HL-60 (cell line): ENCODE measurements at regions not wholly inside any gene's neighbourhood (a gene's known extent, or its start where the extent isn't known, plus 50 kb on each side); places are given as distances from the start of the nearest gene placed in this dataset.

Experiments used
- DNase-seq, 2 experiments: peaks; one replicate each; pipeline ENCODE4 v3.0.0-alpha.2; 2010 to 2020; ENCODE audit warnings: low read depth in 1 of 2, low spot score in 1 of 2
- H3K27ac ChIP-seq: fragments of 250-450 bp; sonication (Bioruptor Pico); replicated peaks from 2 replicates; pipeline ENCODE4 v1.5.1; 2020; ENCODE audit warnings: mild to moderate bottlenecking, moderate library complexity
- H3K27me3 ChIP-seq: fragments of 250-450 bp; sonication (Bioruptor Pico); 2 replicates; pipeline ENCODE4 v1.5.1; 2021; ENCODE audit warnings: mild to moderate bottlenecking, moderate library complexity; ENCODE audit not compliant: insufficient read depth, poor library complexity, severe bottlenecking
- H3K4me3 ChIP-seq: replicated peaks from 2 replicates; pipeline ENCODE4 v1.5.1; 2011; ENCODE audit warnings: mild to moderate bottlenecking, control low read depth, low read length; ENCODE audit not compliant: insufficient read depth
- CTCF ChIP-seq: IDR thresholded peaks from one replicate; pipeline ENCODE4 v1.5.1; 2011; ENCODE audit warnings: low read length, control low read depth, inconsistent platforms; ENCODE audit not compliant: insufficient read depth
- GABPA ChIP-seq: IDR thresholded peaks from 2 replicates; pipeline ENCODE4 v1.6.1; 2012; ENCODE audit warnings: low read depth
- POLR2AphosphoS5 ChIP-seq: IDR thresholded peaks from 2 replicates; pipeline ENCODE4 v1.6.1; 2012; ENCODE audit warnings: low read depth
- REST ChIP-seq: IDR thresholded peaks from 2 replicates; pipeline ENCODE4 v1.6.1; 2012; ENCODE audit warnings: low read depth; ENCODE audit not compliant: insufficient replicate concordance
- SPI1 ChIP-seq: IDR thresholded peaks from 2 replicates; pipeline ENCODE4 v1.6.1; 2012; ENCODE audit warnings: low read depth, mild to moderate bottlenecking, borderline replicate concordance

- TF ChIP-seq REST (no peak), SPI1 (no peak)
- Histone ChIP-seq H3K27ac (no peak overlapping the region), H3K27me3 (no peaks in the 10 kb centered on the region), H3K4me3 (no peak overlapping the region)
- DNase-seq = no peak
Measured at GRCh38 chr10:20970044-20970443, 72.9 kb upstream of the NEBL start.

- no peak for DNase-seq
- no peak for TF ChIP-seq REST
- TF ChIP-seq POLR2AphosphoS5 = no peak
- TF ChIP-seq SPI1 = no peak
- no peak for TF ChIP-seq GABPA
- TF ChIP-seq CTCF = no peak
- no peak overlapping the region for H3K4me3 ChIP-seq
- H3K27ac ChIP-seq = no peak overlapping the region
- no peaks in the 10 kb centered on the region for H3K27me3 ChIP-seq
Measured at GRCh38 chr10:20966426-20966825, 69.3 kb upstream of the NEBL start.

- H3K27me3 ChIP-seq = no peaks in the 10 kb centered on the region
- TF ChIP-seq GABPA = no peak
- no peak for TF ChIP-seq CTCF
- TF ChIP-seq SPI1 = no peak
- no peak for TF ChIP-seq POLR2AphosphoS5
- TF ChIP-seq REST = no peak
- no peak overlapping the region for H3K4me3 ChIP-seq
- no peak for DNase-seq
- no peak overlapping the region for H3K27ac ChIP-seq
Measured at GRCh38 chr10:20963721-20964595, 66.8 kb upstream of the NEBL start.
